Neural crest cell (in vitro differentiated cells): ENCODE measurements at regions not wholly inside any gene's neighbourhood (a gene's known extent, or its start where the extent isn't known, plus 50 kb on each side); places are given as distances from the start of the nearest gene placed in this dataset.

Source experiments
- DNase-seq: peaks from one replicate; pipeline ENCODE4 v3.0.0; 2021; ENCODE audit warnings: low read depth, mixed read lengths, low spot score
- H3K27ac Mint-ChIP-seq: one replicate; pipeline ENCODE4 v1.8.0; 2021; ENCODE audit warnings: mild to moderate bottlenecking, mixed read lengths; ENCODE audit not compliant: unreplicated experiment
- H3K27me3 Mint-ChIP-seq: 2 replicates; pipeline ENCODE4 v1.8.0; 2021; ENCODE audit warnings: low read depth, mild to moderate bottlenecking, mixed read lengths
- H3K36me3 Mint-ChIP-seq: 2 replicates; pipeline ENCODE4 v1.8.0; 2021; ENCODE audit warnings: low read depth, mild to moderate bottlenecking, mixed read lengths
- H3K4me1 Mint-ChIP-seq: 2 replicates; pipeline ENCODE4 v1.8.0; 2021; ENCODE audit warnings: mixed read lengths
- H3K4me3 Mint-ChIP-seq: one replicate; pipeline ENCODE4 v1.8.0; 2021; ENCODE audit warnings: mild to moderate bottlenecking, mixed read lengths
- H3K9me3 Mint-ChIP-seq: 2 replicates; pipeline ENCODE4 v1.8.0; 2021; ENCODE audit warnings: mixed read lengths
- CTCF ChIP-seq: fragments of 200-600 bp; sonication (generic); conservative IDR thresholded peaks from 2 replicates; pipeline ENCODE4 v1.5.0; 2021; ENCODE audit warnings: antibody characterized with exemption, mild to moderate bottlenecking

GRCh38 chr15:53260647-53261046 is 470.5 kb upstream of the ONECUT1 start:
- H3K4me3 Mint-ChIP-seq = no peak overlapping the region
- peaks cover 4% of the 10 kb centered on the region for H3K4me1 Mint-ChIP-seq
- no peaks in the 10 kb centered on the region for H3K9me3 Mint-ChIP-seq
- DNase-seq = no peak
- H3K36me3 Mint-ChIP-seq = no peaks in the 10 kb centered on the region
- H3K27ac Mint-ChIP-seq = no peak overlapping the region
- H3K27me3 Mint-ChIP-seq = no peaks in the 10 kb centered on the region
- no peak for TF ChIP-seq CTCF

DNA sequence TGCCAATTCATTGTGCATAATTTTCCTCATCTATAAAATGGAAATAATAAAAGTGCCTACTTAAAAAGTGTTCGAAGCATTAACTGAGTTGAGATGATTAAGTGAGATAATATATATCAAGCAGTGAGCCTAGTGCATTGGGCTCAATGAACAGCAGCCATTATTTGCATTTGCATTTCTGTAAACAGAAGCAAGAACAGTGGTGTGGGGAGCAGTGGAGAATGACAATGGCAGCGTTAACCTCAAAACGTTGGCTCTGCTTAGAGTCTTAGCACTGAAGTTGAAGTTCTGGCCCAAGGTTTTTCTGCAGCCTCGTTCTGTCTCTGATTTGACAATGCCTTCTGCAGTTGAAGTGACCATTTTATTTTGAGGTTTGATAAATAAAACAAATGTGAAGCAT is 466.3 kb upstream of the ONECUT1 start:
- H3K4me1 Mint-ChIP-seq = peaks cover 28% of the 10 kb centered on the region
- H3K9me3 Mint-ChIP-seq = no peaks in the 10 kb centered on the region
- TF ChIP-seq CTCF = no peak
- H3K36me3 Mint-ChIP-seq = no peaks in the 10 kb centered on the region
- no peak overlapping the region for H3K27ac Mint-ChIP-seq
- no peak overlapping the region for H3K4me3 Mint-ChIP-seq
- no peak for DNase-seq
- H3K27me3 Mint-ChIP-seq = no peaks in the 10 kb centered on the region

GRCh38 chr15:53256043-53256442 is 465.9 kb upstream of the ONECUT1 start:
- no peak for DNase-seq
- H3K4me3 Mint-ChIP-seq = no peak overlapping the region
- H3K9me3 Mint-ChIP-seq = no peaks in the 10 kb centered on the region
- no peak overlapping the region for H3K27ac Mint-ChIP-seq
- TF ChIP-seq CTCF = no peak
- no peaks in the 10 kb centered on the region for H3K27me3 Mint-ChIP-seq
- peaks cover 28% of the 10 kb centered on the region for H3K4me1 Mint-ChIP-seq
- no peaks in the 10 kb centered on the region for H3K36me3 Mint-ChIP-seq

GRCh38 chr15:53251996-53252395 is 461.9 kb upstream of the ONECUT1 start:
- DNase-seq = no peak
- Mint-ChIP-seq H3K4me1 (peaks cover 34% of the 10 kb centered on the region), H3K36me3 (no peaks in the 10 kb centered on the region), H3K27ac (no peak overlapping the region), H3K9me3 (no peaks in the 10 kb centered on the region), H3K4me3 (no peak overlapping the region), H3K27me3 (no peaks in the 10 kb centered on the region)
- TF ChIP-seq CTCF = no peak

DNA sequence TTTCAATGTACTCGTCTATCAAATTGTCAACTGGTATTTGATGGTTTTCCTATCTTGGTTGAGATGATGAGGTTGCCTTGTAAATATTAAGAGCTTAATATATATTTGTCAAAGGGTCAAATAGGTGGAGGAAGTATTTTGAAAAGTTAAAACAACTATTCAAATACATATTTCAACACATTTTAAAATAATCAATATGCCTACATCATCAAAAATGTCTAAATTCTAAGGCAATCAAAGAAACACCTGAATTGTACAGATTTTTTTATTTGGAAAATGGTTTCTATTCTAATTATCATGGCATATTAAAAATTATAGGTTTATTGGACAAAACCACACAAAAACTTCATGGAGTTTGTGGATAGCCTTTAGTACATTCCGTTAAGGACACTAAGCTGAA is 461.4 kb upstream of the ONECUT1 start:
- no peak for TF ChIP-seq CTCF
- H3K27ac Mint-ChIP-seq = no peak overlapping the region
- peaks cover 39% of the 10 kb centered on the region for H3K4me1 Mint-ChIP-seq
- no peaks in the 10 kb centered on the region for H3K27me3 Mint-ChIP-seq
- H3K36me3 Mint-ChIP-seq = no peaks in the 10 kb centered on the region
- H3K9me3 Mint-ChIP-seq = no peaks in the 10 kb centered on the region
- no peak overlapping the region for H3K4me3 Mint-ChIP-seq
- no peak for DNase-seq
